Activated T-cell treated with anti-CD3 and anti-CD28 coated beads for 24 hours (primary cell): ENCODE measurements at regions not wholly inside any gene's neighbourhood (a gene's known extent, or its start where the extent isn't known, plus 50 kb on each side); places are given as distances from the start of the nearest gene placed in this dataset.

ENCODE experiments used
- DNase-seq: peaks from one replicate; pipeline ENCODE4 v3.0.0-alpha.2; 2020; ENCODE audit warnings: low read depth

GRCh38 chr15:70181626-70182255, 84.0 kb upstream of the TLE3 start:
- no peak for DNase-seq

- DNase-seq, result no peak
These were observed 82.6 kb upstream of the TLE3 start for GRCh38 chr15:70180186-70180875.

GRCh38 chr15:70179309-70179892, 81.7 kb upstream of the TLE3 start:
- DNase-seq, result no peak

GRCh38 chr15:70178335-70179084, 80.8 kb upstream of the TLE3 start:
- no peak for DNase-seq

- DNase-seq, result no peak
These were observed 75.0 kb upstream of the TLE3 start for GRCh38 chr15:70172566-70173225.

GRCh38 chr15:70172124-70172523, 74.4 kb upstream of the TLE3 start:
- DNase-seq, result no peak

- DNase-seq, result no peak
These were observed 73.7 kb upstream of the TLE3 start for GRCh38 chr15:70171256-70171886.

- DNase-seq, result no peak
These were observed 72.5 kb upstream of the TLE3 start for GRCh38 chr15:70170096-70170699.

- DNase-seq, result no peak
These were observed 71.4 kb upstream of the TLE3 start for GRCh38 chr15:70169147-70169546.

GRCh38 chr15:70167155-70167554, 69.4 kb upstream of the TLE3 start:
- no peak for DNase-seq

- DNase-seq, result no peak
These were observed 68.9 kb upstream of the TLE3 start for GRCh38 chr15:70166506-70167087.

GRCh38 chr15:70165716-70166284, 68.1 kb upstream of the TLE3 start:
- no peak for DNase-seq

GRCh38 chr15:70164910-70165715, 67.4 kb upstream of the TLE3 start:
- DNase-seq, result no peak

GRCh38 chr15:70164156-70164900, 66.6 kb upstream of the TLE3 start:
- no peak for DNase-seq

GRCh38 chr15:70160803-70161565, 63.3 kb upstream of the TLE3 start:
- DNase-seq, result no peak

- no peak for DNase-seq
These were observed 62.5 kb upstream of the TLE3 start for GRCh38 chr15:70160267-70160666.

GRCh38 chr15:70159713-70160009, 61.9 kb upstream of the TLE3 start:
- DNase-seq, result no peak

GRCh38 chr15:70159001-70159712, 61.4 kb upstream of the TLE3 start:
- DNase-seq, result no peak
